GM19035 (cell line): ENCODE measurements at regions not wholly inside any gene's neighbourhood (a gene's known extent, or its start where the extent isn't known, plus 50 kb on each side); places are given as distances from the start of the nearest gene placed in this dataset.
"Not testable (repeated sequence)": the region's sequence is repeated elsewhere in the genome, so short reads cannot be mapped to it uniquely, and the experiment has no call there.

ENCODE experiments used
- ATAC-seq: cut with Tn5 transposase; IDR thresholded peaks from one replicate; pipeline ENCODE4 v1.9.1; 2021; ENCODE audit not compliant: unreplicated experiment

- no peak for ATAC-seq
Observed at GRCh38 chr2:13791019-13791547, 841.4 kb upstream of the LRATD1 start.

DNA sequence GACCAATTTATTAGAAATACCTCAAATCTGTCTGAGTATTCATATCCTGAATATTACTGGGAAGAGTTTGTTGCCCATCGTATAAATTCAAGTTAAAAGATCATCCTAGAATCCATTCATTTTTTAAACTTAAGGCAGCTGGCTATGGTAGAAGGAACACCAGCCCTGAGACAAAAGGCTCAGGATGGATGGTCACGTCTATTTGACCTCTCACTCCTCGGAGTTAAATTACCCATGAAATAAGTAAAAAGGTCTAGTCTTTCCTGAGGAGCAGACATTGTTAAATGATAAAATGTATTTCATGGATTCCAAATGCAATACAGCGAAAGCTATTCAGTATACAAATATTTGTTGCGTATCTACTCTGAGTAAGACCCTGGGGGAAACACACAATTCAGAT, 826.0 kb upstream of the LRATD1 start:
- no peak for ATAC-seq

DNA sequence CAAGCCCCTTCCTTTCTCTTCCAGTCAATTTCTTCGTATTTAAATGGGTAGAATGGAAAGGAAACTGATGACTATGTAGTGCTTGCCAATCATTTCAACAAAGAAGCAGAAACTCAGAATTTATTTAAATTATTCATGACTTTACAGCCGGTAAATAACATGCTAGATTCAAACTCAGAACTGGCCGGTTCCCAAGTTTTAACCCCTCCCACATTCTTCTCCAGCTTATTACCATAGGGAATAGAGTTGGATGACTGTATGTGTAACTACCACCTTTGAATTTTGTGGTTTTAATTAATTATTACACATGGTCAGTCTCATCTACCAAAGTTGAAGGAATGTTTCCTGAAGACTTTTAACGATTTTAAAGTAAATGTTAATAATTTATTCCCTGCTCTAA, 819.3 kb upstream of the LRATD1 start:
- ATAC-seq = no peak

DNA sequence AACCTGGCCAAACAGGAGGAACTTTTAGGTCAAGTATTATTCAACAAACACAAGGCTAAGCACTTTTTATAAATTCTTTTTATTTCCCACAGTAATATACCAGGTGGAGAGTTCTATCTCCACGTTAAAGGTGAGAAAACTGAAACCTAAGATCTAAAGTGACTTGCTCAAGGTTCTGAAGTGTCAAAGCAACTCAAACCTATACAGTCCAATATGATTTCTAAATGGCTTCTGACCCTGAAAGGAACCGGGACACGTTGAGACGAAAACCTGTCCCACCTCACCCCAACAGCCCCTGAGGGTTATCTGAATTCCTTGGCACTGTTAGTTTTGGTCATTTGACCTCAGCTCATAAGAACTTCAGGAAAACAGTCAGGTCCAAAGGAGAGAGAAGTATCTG, 814.5 kb upstream of the LRATD1 start:
- ATAC-seq = no peak

DNA sequence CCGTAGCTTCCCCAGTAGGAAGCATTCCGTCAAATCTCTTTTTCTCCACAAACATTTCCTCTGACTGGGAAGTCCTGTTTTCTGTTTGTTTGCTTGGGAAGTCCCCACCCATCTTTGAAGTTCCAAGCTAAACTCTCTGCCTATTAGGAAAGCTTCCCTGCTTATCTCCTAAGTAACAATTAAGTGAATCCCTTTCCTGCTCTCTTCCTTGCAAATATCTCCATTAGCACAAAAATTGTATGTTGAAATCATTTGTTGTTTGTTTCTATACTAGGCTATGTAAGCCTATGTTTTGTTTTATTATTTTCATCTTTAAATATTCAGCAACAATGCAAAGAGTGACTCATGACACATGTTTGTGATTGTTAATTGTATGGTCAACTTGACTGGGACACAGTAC, 812.6 kb upstream of the LRATD1 start:
- ATAC-seq = no peak

GRCh38 chr2:13821255-13821880, 811.1 kb upstream of the LRATD1 start:
- no peak for ATAC-seq

- ATAC-seq = no peak
Observed at GRCh38 chr2:13822365-13822764, 810.2 kb upstream of the LRATD1 start.

DNA sequence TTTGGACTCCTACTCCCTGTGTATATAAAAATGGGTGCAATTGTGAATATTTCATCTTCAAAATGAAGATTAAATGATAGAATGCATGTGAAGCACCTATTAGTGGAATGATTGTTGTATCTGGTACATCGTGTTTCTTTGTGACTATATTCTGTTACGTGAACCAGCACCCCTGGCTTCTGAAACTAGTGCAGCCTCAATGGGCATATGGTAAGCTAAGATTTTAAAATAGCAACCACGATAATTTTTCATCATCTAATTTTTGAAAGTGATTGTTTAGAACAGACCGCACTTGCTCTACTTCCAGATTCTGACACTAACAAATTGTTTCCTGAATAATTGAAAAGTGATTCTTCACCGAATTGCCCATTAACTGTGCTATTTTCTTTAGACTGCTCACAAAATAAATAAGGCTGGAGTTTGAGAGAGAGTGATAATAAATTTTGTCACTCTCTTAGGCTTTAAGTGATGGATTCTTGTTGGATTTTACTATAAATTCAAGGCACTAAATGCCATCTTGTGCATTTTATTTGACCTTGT, 806.1 kb upstream of the LRATD1 start:
- no peak for ATAC-seq

DNA sequence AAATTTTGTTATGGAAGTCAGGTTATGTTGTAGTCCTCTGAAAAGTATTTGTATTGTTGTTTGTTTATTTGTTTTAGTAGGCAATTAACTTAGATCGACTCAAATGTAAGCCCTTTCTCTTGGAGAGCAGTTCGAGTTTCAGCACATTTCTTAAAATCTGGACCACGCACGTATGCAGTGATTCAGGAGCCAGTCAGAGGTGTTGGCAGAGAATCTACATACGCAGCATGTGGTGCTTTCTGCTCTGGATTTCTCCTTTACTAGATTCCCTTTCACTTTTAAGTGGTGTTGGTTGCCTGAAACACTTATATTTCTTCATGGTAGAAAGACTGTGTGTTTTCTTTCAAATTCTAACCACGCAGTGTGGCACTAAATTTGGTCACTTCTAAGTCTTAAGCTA, 773.9 kb upstream of the LRATD1 start:
- ATAC-seq = no peak

GRCh38 chr2:13868275-13868674, 764.2 kb upstream of the LRATD1 start:
- ATAC-seq = not testable (repeated sequence)

GRCh38 chr2:13876491-13877037, 756.0 kb upstream of the LRATD1 start:
- ATAC-seq = no peak

GRCh38 chr2:13877571-13877970, 754.9 kb upstream of the LRATD1 start:
- no peak for ATAC-seq

GRCh38 chr2:13884291-13884976, 748.1 kb upstream of the LRATD1 start:
- ATAC-seq = no peak

GRCh38 chr2:13901526-13901925, 731.0 kb upstream of the LRATD1 start:
- ATAC-seq = no peak

GRCh38 chr2:13905831-13906230, 726.7 kb upstream of the LRATD1 start:
- ATAC-seq = no peak

DNA sequence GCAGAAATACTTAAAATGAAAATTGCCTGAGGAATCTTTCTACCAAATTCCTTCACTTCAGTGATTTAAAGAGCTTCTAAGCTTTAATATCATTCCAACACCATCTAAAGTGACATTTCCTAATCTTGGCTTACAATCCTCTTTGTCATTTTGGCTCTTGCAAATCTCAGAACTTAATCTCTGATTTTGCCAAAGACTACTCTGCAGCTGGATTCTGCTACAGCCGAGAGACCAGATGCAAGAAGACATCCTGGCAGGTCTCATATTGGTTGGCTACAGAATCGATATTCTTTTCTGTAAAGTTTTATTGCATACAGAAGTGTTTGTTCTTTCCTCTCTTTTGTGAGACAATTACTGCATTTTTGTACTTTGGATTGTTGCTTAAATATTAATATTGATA, 716.5 kb upstream of the LRATD1 start:
- ATAC-seq = no peak

- no peak for ATAC-seq
Observed at GRCh38 chr2:13917958-13918357, 714.6 kb upstream of the LRATD1 start.

DNA sequence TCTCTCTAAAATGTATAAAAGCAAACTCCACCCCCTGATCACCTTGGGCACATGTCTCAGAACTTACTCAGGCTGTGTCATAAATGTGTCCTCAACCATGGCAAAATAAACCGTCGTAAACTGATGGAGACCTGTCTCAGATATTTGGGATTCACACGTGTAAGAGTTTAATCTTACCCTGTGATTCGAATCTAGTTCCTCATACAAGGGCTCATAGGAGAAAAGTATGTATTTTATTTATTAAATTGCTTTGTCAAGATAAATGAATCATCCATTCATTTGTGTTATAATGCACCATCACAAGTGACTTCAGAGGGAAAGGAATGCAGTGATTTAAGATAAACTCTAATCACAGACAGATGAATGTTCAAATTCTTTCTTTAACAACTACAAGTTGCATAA, 712.5 kb upstream of the LRATD1 start:
- no peak for ATAC-seq

DNA sequence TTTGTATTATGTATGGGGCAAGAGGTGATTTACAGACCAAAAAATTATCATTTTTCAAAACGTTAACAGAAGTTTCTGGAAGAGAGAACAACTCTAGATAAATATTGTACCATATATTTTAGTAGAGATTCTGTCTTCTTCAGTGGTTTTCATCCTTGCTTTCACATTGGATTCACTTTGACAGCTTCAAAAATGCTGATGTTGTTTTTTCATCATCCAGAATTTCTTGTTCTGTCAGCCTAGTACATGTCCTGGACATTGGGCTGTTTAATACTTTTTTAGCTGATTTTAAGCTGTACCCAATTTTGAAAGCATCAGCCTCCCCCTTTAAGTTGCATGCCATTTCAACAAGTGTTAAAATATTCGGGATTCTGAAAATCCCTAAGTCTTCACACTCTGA, 711.3 kb upstream of the LRATD1 start:
- ATAC-seq = no peak

- no peak for ATAC-seq
Observed at GRCh38 chr2:13923823-13924222, 708.7 kb upstream of the LRATD1 start.

DNA sequence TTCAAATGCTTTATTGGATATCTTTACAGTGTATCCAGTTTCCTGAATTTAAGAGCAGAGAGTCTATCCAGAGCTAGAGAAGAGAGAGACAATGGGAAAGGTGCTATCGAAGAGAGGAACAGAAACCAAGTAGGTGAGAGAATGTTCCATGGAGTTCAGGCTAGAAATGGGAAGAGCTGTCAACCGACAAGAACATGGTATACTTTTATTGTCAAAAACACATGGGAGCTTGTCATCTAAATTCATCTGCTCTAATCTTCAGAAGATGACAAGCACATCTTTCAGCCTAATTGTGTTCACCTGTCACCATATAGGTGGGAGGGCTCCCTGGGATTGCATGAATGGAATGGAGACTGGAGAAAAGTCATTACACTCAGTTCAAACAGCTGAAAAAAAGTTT, 690.4 kb upstream of the LRATD1 start:
- ATAC-seq = no peak

- ATAC-seq = no peak
Observed at GRCh38 chr2:13950761-13951160, 681.8 kb upstream of the LRATD1 start.
